ENCODE measurements at regions not wholly inside any gene's neighbourhood (a gene's known extent, or its start where the extent isn't known, plus 50 kb on each side); places are given as distances from the start of the nearest gene placed in this dataset.
"Not testable (repeated sequence)": the region's sequence is repeated elsewhere in the genome, so short reads cannot be mapped to it uniquely, and the experiment has no call there.

- DNase-seq (ENCODE audit: low read depth), result peak; percentile 0
Measured at GRCh38 chr6:57708061-57708460, 390.6 kb downstream of the PRIM2 start.

- DNase-seq (ENCODE audit: low read depth), result peak; percentile 19
Measured at GRCh38 chr6:57722546-57722945, 405.1 kb downstream of the PRIM2 start.

- DNase-seq (ENCODE audit: low read depth), result not testable (repeated sequence)
Measured at GRCh38 chr6:57723815-57724401, 406.5 kb downstream of the PRIM2 start.

- not testable (repeated sequence) for DNase-seq (ENCODE audit: low read depth)
Measured at GRCh38 chr6:57729407-57729806, 412.0 kb downstream of the PRIM2 start.

- not testable (repeated sequence) for DNase-seq (ENCODE audit: low read depth)
Measured at GRCh38 chr6:57730726-57731125, 413.3 kb downstream of the PRIM2 start.

GRCh38 chr6:57747716-57748115, 430.3 kb downstream of the PRIM2 start:
- DNase-seq (ENCODE audit: low read depth), result not testable (repeated sequence)

GRCh38 chr6:57759850-57760249, 442.4 kb downstream of the PRIM2 start:
- not testable (repeated sequence) for DNase-seq (ENCODE audit: low read depth)

- not testable (repeated sequence) for DNase-seq (ENCODE audit: low read depth)
Measured at GRCh38 chr6:57792720-57793397, 475.4 kb downstream of the PRIM2 start.

- DNase-seq (ENCODE audit: low read depth), result not testable (repeated sequence)
Measured at GRCh38 chr6:57793398-57793762, 475.9 kb downstream of the PRIM2 start.

- peak; percentile 1 for DNase-seq (ENCODE audit: low read depth)
Measured at GRCh38 chr6:57799703-57800479, 482.5 kb downstream of the PRIM2 start.

GRCh38 chr6:57808581-57808980, 491.2 kb downstream of the PRIM2 start:
- DNase-seq (ENCODE audit: low read depth), result not testable (repeated sequence)

- not testable (repeated sequence) for DNase-seq (ENCODE audit: low read depth)
Measured at GRCh38 chr6:57809454-57809853, 492.0 kb downstream of the PRIM2 start.

GRCh38 chr6:57813271-57814075, 496.0 kb downstream of the PRIM2 start:
- not testable (repeated sequence) for DNase-seq (ENCODE audit: low read depth)

GRCh38 chr6:57815826-57816225, 498.4 kb downstream of the PRIM2 start:
- not testable (repeated sequence) for DNase-seq (ENCODE audit: low read depth)

GRCh38 chr6:57821325-57821724, 503.9 kb downstream of the PRIM2 start:
- DNase-seq (ENCODE audit: low read depth), result not testable (repeated sequence)

- not testable (repeated sequence) for DNase-seq (ENCODE audit: low read depth)
Measured at GRCh38 chr6:57822448-57822847, 505.0 kb downstream of the PRIM2 start.

GRCh38 chr6:57822896-57823358, 505.5 kb downstream of the PRIM2 start:
- DNase-seq (ENCODE audit: low read depth), result no peak

GRCh38 chr6:57837622-57838209, 520.3 kb downstream of the PRIM2 start:
- not testable (repeated sequence) for DNase-seq (ENCODE audit: low read depth)

GRCh38 chr6:57841551-57841950, 524.1 kb downstream of the PRIM2 start:
- not testable (repeated sequence) for DNase-seq (ENCODE audit: low read depth)

- not testable (repeated sequence) for DNase-seq (ENCODE audit: low read depth)
Measured at GRCh38 chr6:57853745-57854407, 536.4 kb downstream of the PRIM2 start.
